Activated gamma-delta T cell treated with Interleukin-2 at 50 U/mL for 16 hours (primary cell): ENCODE measurements at regions not wholly inside any gene's neighbourhood (a gene's known extent, or its start where the extent isn't known, plus 50 kb on each side); places are given as distances from the start of the nearest gene placed in this dataset.

Source experiments
- DNase-seq: peaks from one replicate; pipeline ENCODE4 v3.0.0-alpha.2; 2020

- DNase-seq: no peak
Observed at GRCh38 chr4:81651243-81651899, 179.7 kb upstream of the RASGEF1B start.

DNA sequence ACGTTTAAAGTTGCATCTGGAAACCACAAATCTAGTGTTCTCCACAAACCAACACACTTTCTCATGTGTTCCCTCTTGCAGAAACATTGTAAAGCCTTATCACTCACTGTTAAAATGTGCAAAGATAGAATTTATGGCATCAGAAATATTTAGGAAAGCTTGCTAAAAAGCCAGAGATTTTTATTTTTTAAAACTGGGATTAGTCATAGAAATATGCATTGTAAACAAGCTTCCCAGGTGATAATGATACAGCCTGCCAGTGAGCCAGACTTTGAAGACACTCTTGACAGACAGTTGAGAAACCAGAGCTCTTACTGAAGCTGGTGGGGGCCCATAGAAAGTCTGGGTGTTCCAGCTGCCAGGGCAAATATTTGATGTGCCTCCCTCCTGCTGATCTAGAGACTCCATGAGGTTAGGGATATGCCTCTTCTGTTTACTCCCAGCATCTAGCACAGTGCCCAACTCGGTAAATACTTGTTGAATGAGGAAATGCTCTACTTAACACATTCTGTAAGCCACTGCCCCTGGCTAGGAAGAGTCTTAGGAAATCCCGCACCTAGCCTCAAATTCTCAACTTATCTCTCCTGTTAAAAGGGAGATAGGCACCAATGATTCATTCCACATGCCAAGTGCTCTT, 179.0 kb upstream of the RASGEF1B start:
- no peak for DNase-seq

- peak; percentile 38 for DNase-seq
Observed at GRCh38 chr4:81648576-81649275, 177.0 kb upstream of the RASGEF1B start.

GRCh38 chr4:81647388-81647787, 175.7 kb upstream of the RASGEF1B start:
- no peak for DNase-seq

- no peak for DNase-seq
Observed at GRCh38 chr4:81642543-81642942, 170.8 kb upstream of the RASGEF1B start.

- DNase-seq: no peak
Observed at GRCh38 chr4:81639248-81639647, 167.5 kb upstream of the RASGEF1B start.

- DNase-seq: no peak
Observed at GRCh38 chr4:81638698-81639097, 167.0 kb upstream of the RASGEF1B start.

GRCh38 chr4:81635739-81636138, 164.0 kb upstream of the RASGEF1B start:
- DNase-seq: no peak

GRCh38 chr4:81634766-81635549, 163.3 kb upstream of the RASGEF1B start:
- no peak for DNase-seq

- DNase-seq: no peak
Observed at GRCh38 chr4:81634165-81634564, 162.5 kb upstream of the RASGEF1B start.

DNA sequence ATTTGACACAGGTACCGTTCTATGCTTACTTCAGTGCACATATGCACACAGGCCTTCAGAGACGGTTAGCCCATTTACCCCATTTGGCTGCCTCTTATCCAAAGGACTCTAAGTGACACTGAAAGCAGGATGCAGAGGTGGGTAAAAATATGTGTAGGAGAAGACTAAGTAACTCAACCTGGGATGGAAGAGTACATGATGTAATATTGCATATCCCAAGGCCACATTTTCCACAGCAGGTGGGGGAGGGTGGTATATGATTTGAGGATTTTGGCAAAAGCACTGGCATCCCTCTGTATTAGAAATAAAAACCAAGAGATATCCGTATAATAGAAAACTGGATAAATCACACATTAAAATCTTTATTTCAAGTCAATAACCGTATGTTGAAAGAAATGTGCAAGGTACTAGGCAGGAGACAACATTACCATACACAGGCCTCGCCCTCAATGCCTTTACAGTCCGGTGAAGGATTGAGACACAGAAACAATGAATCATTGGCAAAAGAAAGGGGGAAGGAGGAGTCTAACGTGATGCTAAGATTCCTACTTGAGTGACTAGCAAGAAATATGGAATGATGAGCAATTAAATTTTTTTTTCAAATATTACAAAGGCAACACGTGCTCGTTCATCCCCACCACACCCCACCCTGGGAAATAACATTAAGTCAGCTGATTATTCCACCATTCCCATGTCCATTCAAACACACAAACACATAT, 161.0 kb upstream of the RASGEF1B start:
- DNase-seq: no peak

- no peak for DNase-seq
Observed at GRCh38 chr4:81631958-81632441, 160.3 kb upstream of the RASGEF1B start.

GRCh38 chr4:81629366-81629765, 157.7 kb upstream of the RASGEF1B start:
- no peak for DNase-seq

GRCh38 chr4:81628489-81628888, 156.8 kb upstream of the RASGEF1B start:
- no peak for DNase-seq

GRCh38 chr4:81627590-81627989, 155.9 kb upstream of the RASGEF1B start:
- DNase-seq: no peak

DNA sequence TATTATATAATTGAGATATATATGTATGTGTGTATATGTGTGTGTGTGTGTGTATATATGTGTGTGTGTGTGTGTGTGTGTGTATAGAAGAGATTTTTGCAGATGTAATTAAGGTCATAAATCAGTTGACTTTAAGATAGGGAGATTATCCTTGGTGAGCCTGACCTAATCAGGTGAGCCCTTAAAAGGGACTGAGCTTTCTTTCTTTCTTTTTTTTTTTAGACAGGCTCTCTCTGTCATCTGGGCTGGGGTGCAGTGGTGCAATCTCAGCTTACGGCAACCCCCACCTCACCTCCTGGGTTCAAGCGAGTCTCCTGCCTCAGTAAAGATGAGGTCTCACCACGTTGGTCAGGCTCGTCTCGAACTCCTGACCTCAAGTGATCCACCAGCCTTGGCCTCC, 155.1 kb upstream of the RASGEF1B start:
- no peak for DNase-seq

- DNase-seq: no peak
Observed at GRCh38 chr4:81625422-81626417, 154.0 kb upstream of the RASGEF1B start.

DNA sequence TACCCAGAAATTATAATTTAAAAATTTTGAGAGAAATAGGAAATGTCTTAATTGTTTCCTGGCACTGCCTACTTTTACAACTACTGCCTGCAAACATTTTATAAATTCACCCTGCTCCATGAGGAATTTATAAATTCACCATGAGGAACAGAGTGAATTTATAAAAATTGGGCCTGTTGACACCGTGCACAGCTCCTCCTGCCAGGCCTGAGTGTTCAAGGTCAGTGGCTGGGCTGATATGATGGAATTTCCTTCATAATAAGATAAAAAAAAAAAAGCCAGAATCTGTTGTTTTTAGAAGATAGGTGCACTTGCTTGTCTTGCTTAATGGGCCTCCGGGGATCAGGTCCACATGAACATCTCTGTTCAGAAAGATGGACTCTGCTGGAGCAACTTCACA, 151.7 kb upstream of the RASGEF1B start:
- DNase-seq: no peak

GRCh38 chr4:81622474-81623184, 150.9 kb upstream of the RASGEF1B start:
- DNase-seq: no peak

DNA sequence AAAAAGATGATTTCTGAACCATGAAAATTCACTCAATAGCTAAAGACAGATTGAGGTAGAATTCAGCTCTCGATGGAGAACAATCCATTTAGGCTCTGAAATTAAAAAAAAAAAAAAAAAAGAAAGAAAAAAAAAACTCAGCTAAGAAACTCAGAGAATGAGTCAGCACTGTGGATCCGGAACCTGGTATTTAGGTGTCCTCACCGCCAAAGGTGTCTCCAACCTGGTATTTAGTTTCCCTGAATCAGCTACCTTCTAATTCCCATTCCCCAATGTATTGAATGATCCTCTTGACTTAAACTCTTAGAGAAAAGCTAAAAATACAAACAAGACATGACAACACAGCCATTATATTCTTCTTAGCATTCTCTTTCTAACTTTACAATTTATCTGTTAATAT, 150.3 kb upstream of the RASGEF1B start:
- DNase-seq: no peak

- DNase-seq: no peak
Observed at GRCh38 chr4:81621490-81621889, 149.8 kb upstream of the RASGEF1B start.
